NCI-H345 (cell line): ENCODE measurements at regions not wholly inside any gene's neighbourhood (a gene's known extent, or its start where the extent isn't known, plus 50 kb on each side); places are given as distances from the start of the nearest gene placed in this dataset.
"Not testable (repeated sequence)": the region's sequence is repeated elsewhere in the genome, so short reads cannot be mapped to it uniquely, and the experiment has no call there.

Experiments used
- DNase-seq: peaks from one replicate; lab custom pipeline; 2025; lab: John Stamatoyannopoulos, UW

GRCh38 chr14:104481323-104481722 lies 98.2 kb upstream of the C14orf180 start:
- DNase-seq = no peak

- DNase-seq = not testable (repeated sequence)
Measured at GRCh38 chr14:104482017-104482416, 97.5 kb upstream of the C14orf180 start.

GRCh38 chr14:104486222-104486923 lies 93.2 kb upstream of the C14orf180 start:
- DNase-seq = no peak

- no peak for DNase-seq
Measured at GRCh38 chr14:104494483-104494882, 85.1 kb upstream of the C14orf180 start.

GRCh38 chr14:104496095-104496494 lies 83.5 kb upstream of the C14orf180 start:
- no peak for DNase-seq

- DNase-seq = no peak
Measured at GRCh38 chr14:104499784-104500760, 79.5 kb upstream of the C14orf180 start.

- DNase-seq = no peak
Measured at GRCh38 chr14:104502060-104502459, 77.5 kb upstream of the C14orf180 start.

- no peak for DNase-seq
Measured at GRCh38 chr14:104503691-104504090, 75.9 kb upstream of the C14orf180 start.

GRCh38 chr14:104504172-104504735 lies 75.3 kb upstream of the C14orf180 start:
- no peak for DNase-seq

GRCh38 chr14:104505085-104506074 lies 74.2 kb upstream of the C14orf180 start:
- DNase-seq = no peak

- no peak for DNase-seq
Measured at GRCh38 chr14:104506461-104507253, 72.9 kb upstream of the C14orf180 start.

- DNase-seq = no peak
Measured at GRCh38 chr14:104507443-104507842, 72.1 kb upstream of the C14orf180 start.

- DNase-seq = no peak
Measured at GRCh38 chr14:104509673-104510072, 69.9 kb upstream of the C14orf180 start.

GRCh38 chr14:104510216-104510615 lies 69.3 kb upstream of the C14orf180 start:
- no peak for DNase-seq

GRCh38 chr14:104510794-104511611 lies 68.6 kb upstream of the C14orf180 start:
- no peak for DNase-seq

- no peak for DNase-seq
Measured at GRCh38 chr14:104512061-104512460, 67.5 kb upstream of the C14orf180 start.

GRCh38 chr14:104512771-104513640 lies 66.6 kb upstream of the C14orf180 start:
- no peak for DNase-seq

GRCh38 chr14:104513641-104514046 lies 65.9 kb upstream of the C14orf180 start:
- DNase-seq = no peak
